ENCODE measurements at regions not wholly inside any gene's neighbourhood (a gene's known extent, or its start where the extent isn't known, plus 50 kb on each side); places are given as distances from the start of the nearest gene placed in this dataset.

DNA sequence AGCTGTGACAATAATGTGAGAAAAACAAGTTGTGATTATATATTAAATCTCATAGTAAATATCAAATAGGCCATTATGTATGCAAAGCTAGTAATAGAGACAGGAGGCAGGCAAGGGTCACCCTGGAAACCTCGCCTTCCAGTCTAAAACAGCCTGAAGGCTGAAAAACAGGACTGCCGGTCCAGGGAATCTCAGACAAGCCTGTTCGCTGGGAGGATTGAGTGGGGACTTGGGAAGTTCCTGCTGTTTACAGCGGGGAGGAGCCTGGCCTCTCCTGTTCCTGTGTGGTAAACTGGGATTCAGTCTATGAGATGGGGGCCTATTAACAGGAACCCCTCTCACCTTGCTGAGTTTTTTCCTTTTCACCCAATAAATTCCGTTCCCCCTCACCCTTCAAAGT lies 2317.3 kb downstream of the PCDH7 start:
- TF ChIP-seq, protein P1, sequence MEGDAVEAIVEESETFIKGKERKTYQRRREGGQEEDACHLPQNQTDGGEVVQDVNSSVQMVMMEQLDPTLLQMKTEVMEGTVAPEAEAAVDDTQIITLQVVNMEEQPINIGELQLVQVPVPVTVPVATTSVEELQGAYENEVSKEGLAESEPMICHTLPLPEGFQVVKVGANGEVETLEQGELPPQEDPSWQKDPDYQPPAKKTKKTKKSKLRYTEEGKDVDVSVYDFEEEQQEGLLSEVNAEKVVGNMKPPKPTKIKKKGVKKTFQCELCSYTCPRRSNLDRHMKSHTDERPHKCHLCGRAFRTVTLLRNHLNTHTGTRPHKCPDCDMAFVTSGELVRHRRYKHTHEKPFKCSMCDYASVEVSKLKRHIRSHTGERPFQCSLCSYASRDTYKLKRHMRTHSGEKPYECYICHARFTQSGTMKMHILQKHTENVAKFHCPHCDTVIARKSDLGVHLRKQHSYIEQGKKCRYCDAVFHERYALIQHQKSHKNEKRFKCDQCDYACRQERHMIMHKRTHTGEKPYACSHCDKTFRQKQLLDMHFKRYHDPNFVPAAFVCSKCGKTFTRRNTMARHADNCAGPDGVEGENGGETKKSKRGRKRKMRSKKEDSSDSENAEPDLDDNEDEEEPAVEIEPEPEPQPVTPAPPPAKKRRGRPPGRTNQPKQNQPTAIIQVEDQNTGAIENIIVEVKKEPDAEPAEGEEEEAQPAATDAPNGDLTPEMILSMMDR (IDR thresholded peaks at IDR 0.05; ENCODE audit: insufficient read depth, low read length, poor library complexity, severe bottlenecking): no peak
- no peak for DNase-seq (ENCODE audit: low read depth)
- no peak overlapping the region for H3K4me3 ChIP-seq (ENCODE audit: low read depth, low read length)
- H3K36me3 ChIP-seq (ENCODE audit: control insufficient read depth, insufficient read depth, low read length): no peaks in the 10 kb centered on the region
- H3K27me3 ChIP-seq (ENCODE audit: control insufficient read depth, insufficient read depth, low read length): no peaks in the 10 kb centered on the region

DNA sequence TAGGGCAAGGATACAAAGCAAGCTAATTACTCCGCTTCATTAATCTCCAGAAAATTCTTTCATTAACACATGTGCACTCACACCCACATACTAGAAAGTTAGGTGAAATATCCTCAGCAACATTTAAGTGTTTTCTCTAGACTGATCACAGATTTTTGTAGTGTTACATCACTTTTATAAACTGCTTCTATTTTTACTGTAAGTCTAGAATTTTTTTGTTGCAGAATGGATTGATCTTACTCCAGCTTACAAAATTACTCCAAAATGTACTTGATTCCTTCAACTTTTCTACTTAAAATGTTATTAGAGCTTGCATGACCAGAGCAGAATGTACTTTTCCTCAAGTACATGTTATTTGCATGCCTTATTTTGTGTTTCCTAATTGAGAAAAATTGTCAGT lies 2325.2 kb downstream of the PCDH7 start:
- Histone ChIP-seq H3K27me3 (ENCODE audit: control insufficient read depth, insufficient read depth, low read length) (no peaks in the 10 kb centered on the region), H3K36me3 (ENCODE audit: control insufficient read depth, insufficient read depth, low read length) (no peaks in the 10 kb centered on the region), H3K4me3 (ENCODE audit: low read depth, low read length) (no peak overlapping the region)
- no peak for DNase-seq (ENCODE audit: low read depth)
- TF ChIP-seq, protein P1 (IDR thresholded peaks at IDR 0.05; ENCODE audit: insufficient read depth, low read length, poor library complexity, severe bottlenecking): no peak

DNA sequence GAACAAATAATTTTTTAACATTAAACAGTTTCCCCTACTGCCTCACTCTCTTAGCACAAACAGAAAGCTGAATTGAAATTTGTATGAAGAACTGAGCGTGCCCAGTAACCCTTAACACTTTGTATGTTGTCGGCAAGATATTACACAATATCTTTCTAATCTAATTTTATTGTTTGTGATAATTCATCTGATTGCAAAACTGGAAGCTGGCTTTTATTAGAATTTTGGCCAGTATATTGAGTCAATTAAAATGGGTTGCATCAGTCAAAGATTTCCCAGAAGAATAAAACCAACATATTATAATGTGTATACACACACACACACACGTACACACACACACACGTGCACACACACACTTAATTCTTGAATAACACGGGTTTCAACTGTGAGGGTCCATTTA lies 2332.1 kb downstream of the PCDH7 start:
- Histone ChIP-seq H3K4me3 (ENCODE audit: low read depth, low read length) (no peak overlapping the region), H3K36me3 (ENCODE audit: control insufficient read depth, insufficient read depth, low read length) (no peaks in the 10 kb centered on the region), H3K27me3 (ENCODE audit: control insufficient read depth, insufficient read depth, low read length) (no peaks in the 10 kb centered on the region)
- TF ChIP-seq, protein P1 (IDR thresholded peaks at IDR 0.05; ENCODE audit: insufficient read depth, low read length, poor library complexity, severe bottlenecking): no peak
- no peak for DNase-seq (ENCODE audit: low read depth)

DNA sequence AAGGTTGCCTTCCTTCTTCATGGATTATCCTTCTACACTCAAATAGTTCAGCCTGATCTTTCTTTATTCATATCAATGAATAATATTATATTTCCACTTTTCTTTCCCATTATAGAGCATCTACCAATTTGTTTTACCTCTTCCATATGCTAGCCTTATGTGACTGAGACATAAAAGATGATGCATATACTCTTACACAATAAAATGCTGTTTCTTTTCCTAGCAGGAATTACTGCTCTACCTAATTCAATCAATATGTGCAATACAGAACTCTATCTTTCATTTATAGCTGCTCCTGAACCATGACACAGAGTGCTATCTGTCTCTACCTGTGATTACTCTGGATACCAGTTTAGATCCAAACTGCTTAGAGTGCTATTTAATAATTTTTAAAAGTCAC lies 2334.0 kb downstream of the PCDH7 start:
- Histone ChIP-seq H3K27me3 (ENCODE audit: control insufficient read depth, insufficient read depth, low read length) (no peaks in the 10 kb centered on the region), H3K4me3 (ENCODE audit: low read depth, low read length) (no peak overlapping the region), H3K36me3 (ENCODE audit: control insufficient read depth, insufficient read depth, low read length) (no peaks in the 10 kb centered on the region)
- TF ChIP-seq, protein P1 (IDR thresholded peaks at IDR 0.05; ENCODE audit: insufficient read depth, low read length, poor library complexity, severe bottlenecking): no peak
- no peak for DNase-seq (ENCODE audit: low read depth)

DNA sequence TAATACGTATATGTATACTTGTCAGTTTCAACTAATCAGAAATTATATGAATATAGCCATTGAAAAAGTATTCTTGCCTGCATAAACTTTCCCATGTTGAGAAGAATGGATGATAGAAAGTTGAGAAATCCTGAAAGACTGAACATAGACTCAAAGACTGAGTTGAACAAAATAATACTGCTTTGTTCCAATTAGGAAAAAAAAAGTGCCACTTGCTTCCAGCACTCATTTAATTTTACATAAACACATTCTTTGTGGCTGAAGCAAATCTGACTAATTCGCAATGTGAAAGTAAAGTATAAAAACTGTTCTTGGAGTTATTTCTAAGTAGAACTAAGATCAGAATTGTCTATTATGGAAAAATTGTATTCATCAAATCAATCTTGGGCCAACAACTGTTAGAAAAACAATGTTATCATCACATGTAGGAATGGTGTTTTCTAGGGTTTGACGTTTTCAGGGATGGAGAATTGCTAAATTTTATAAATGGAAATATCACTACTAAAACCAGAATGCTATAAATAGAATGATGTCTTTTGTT lies 2334.6 kb downstream of the PCDH7 start:
- no peak overlapping the region for H3K4me3 ChIP-seq (ENCODE audit: low read depth, low read length)
- no peak for DNase-seq (ENCODE audit: low read depth)
- no peaks in the 10 kb centered on the region for H3K36me3 ChIP-seq (ENCODE audit: control insufficient read depth, insufficient read depth, low read length)
- no peaks in the 10 kb centered on the region for H3K27me3 ChIP-seq (ENCODE audit: control insufficient read depth, insufficient read depth, low read length)
- TF ChIP-seq, protein P1 (IDR thresholded peaks at IDR 0.05; ENCODE audit: insufficient read depth, low read length, poor library complexity, severe bottlenecking): no peak

DNA sequence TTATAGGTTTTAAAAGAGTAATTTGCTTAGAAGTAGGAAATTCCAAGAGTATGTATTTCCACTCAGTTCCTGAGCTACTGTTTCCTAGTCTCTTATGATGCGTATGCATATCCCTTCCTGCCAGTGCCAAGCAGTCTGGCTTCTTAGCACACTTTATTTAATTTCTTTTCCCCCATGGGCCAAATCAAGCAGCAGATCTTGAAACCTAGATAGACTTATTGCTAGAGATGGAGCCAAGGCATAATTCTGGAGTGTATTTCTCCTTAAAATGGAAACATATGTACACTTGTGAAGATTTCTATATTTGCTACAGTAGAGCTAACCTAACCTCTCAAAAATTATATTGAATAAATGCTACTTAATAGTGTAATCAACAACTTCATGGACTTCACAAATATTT lies 2337.6 kb downstream of the PCDH7 start:
- TF ChIP-seq, protein P1 (IDR thresholded peaks at IDR 0.05; ENCODE audit: insufficient read depth, low read length, poor library complexity, severe bottlenecking): no peak
- H3K36me3 ChIP-seq (ENCODE audit: control insufficient read depth, insufficient read depth, low read length): no peaks in the 10 kb centered on the region
- no peaks in the 10 kb centered on the region for H3K27me3 ChIP-seq (ENCODE audit: control insufficient read depth, insufficient read depth, low read length)
- H3K4me3 ChIP-seq (ENCODE audit: low read depth, low read length): no peak overlapping the region
- no peak for DNase-seq (ENCODE audit: low read depth)

Measured in kidney epithelial cell (primary cell).